Activated CD4-positive, alpha-beta T cell treated with anti-CD3 and anti-CD28 coated beads, Interleukin-2, amount 50 U/mL, for 1 hour (primary cell): ENCODE measurements at regions not wholly inside any gene's neighbourhood (a gene's known extent, or its start where the extent isn't known, plus 50 kb on each side); places are given as distances from the start of the nearest gene placed in this dataset.

ENCODE experiments used
- DNase-seq: peaks from one replicate; pipeline ENCODE4 v3.0.0-alpha.2; 2020

GRCh38 chr12:38139456-38139855 lies 177.1 kb upstream of the ALG10B start:
- no peak for DNase-seq

GRCh38 chr12:38141239-38141638 lies 175.3 kb upstream of the ALG10B start:
- DNase-seq, result no peak

GRCh38 chr12:38141861-38142260 lies 174.7 kb upstream of the ALG10B start:
- DNase-seq, result no peak

- no peak for DNase-seq
Measured at GRCh38 chr12:38142974-38143373, 173.6 kb upstream of the ALG10B start.

GRCh38 chr12:38144049-38144448 lies 172.5 kb upstream of the ALG10B start:
- no peak for DNase-seq

- no peak for DNase-seq
Measured at GRCh38 chr12:38144601-38145436, 171.8 kb upstream of the ALG10B start.

- DNase-seq, result no peak
Measured at GRCh38 chr12:38149395-38150073, 167.0 kb upstream of the ALG10B start.

GRCh38 chr12:38151991-38152700 lies 164.4 kb upstream of the ALG10B start:
- DNase-seq, result no peak

- no peak for DNase-seq
Measured at GRCh38 chr12:38152816-38153736, 163.5 kb upstream of the ALG10B start.

- no peak for DNase-seq
Measured at GRCh38 chr12:38153737-38154061, 162.9 kb upstream of the ALG10B start.

- no peak for DNase-seq
Measured at GRCh38 chr12:38154096-38155019, 162.2 kb upstream of the ALG10B start.

GRCh38 chr12:38155020-38155395 lies 161.6 kb upstream of the ALG10B start:
- no peak for DNase-seq

- DNase-seq, result no peak
Measured at GRCh38 chr12:38155526-38156496, 160.8 kb upstream of the ALG10B start.

- DNase-seq, result no peak
Measured at GRCh38 chr12:38156497-38157245, 159.9 kb upstream of the ALG10B start.

GRCh38 chr12:38157274-38157932 lies 159.2 kb upstream of the ALG10B start:
- DNase-seq, result no peak

GRCh38 chr12:38157933-38158401 lies 158.6 kb upstream of the ALG10B start:
- no peak for DNase-seq

GRCh38 chr12:38158428-38159091 lies 158.0 kb upstream of the ALG10B start:
- no peak for DNase-seq

GRCh38 chr12:38159092-38159551 lies 157.5 kb upstream of the ALG10B start:
- DNase-seq, result no peak
